ENCODE measurements at regions not wholly inside any gene's neighbourhood (a gene's known extent, or its start where the extent isn't known, plus 50 kb on each side); places are given as distances from the start of the nearest gene placed in this dataset.
A peak's percentile ranks its signal among the peaks of the same experiment; 100 is the strongest.

GRCh38 chr18:32621034-32621433 lies 150.4 kb upstream of the GAREM1 start:
- no peak for DNase-seq

GRCh38 chr18:32618546-32618945 lies 147.9 kb upstream of the GAREM1 start:
- DNase-seq, result no peak

GRCh38 chr18:32613821-32614220 lies 143.1 kb upstream of the GAREM1 start:
- DNase-seq, result no peak

- peak; percentile 53 for DNase-seq
Measured at GRCh38 chr18:32612651-32613050, 142.0 kb upstream of the GAREM1 start.

GRCh38 chr18:32610176-32610575 lies 139.5 kb upstream of the GAREM1 start:
- peak; percentile 49 for DNase-seq

GRCh38 chr18:32607816-32608215 lies 137.1 kb upstream of the GAREM1 start:
- DNase-seq, result no peak

- no peak for DNase-seq
Measured at GRCh38 chr18:32598144-32598543, 127.5 kb upstream of the GAREM1 start.

GRCh38 chr18:32596501-32596900 lies 125.8 kb upstream of the GAREM1 start:
- no peak for DNase-seq

GRCh38 chr18:32595832-32596231 lies 125.2 kb upstream of the GAREM1 start:
- DNase-seq, result no peak

GRCh38 chr18:32588191-32588590 lies 117.5 kb upstream of the GAREM1 start:
- DNase-seq, result no peak

GRCh38 chr18:32583431-32583830 lies 112.7 kb upstream of the GAREM1 start:
- no peak for DNase-seq

GRCh38 chr18:32582455-32582854 lies 111.8 kb upstream of the GAREM1 start:
- no peak for DNase-seq

GRCh38 chr18:32577561-32577960 lies 106.9 kb upstream of the GAREM1 start:
- DNase-seq, result no peak

- DNase-seq, result peak; percentile 44
Measured at GRCh38 chr18:32576296-32576916, 105.7 kb upstream of the GAREM1 start.

GRCh38 chr18:32566960-32567359 lies 96.3 kb upstream of the GAREM1 start:
- no peak for DNase-seq

GRCh38 chr18:32553640-32554365 lies 83.1 kb upstream of the GAREM1 start:
- no peak for DNase-seq

GRCh38 chr18:32553174-32553573 lies 82.5 kb upstream of the GAREM1 start:
- no peak for DNase-seq

GRCh38 chr18:32552421-32553030 lies 81.8 kb upstream of the GAREM1 start:
- no peak for DNase-seq

- DNase-seq, result no peak
Measured at GRCh38 chr18:32550963-32551362, 80.3 kb upstream of the GAREM1 start.

- peak; percentile 48 for DNase-seq
Measured at GRCh38 chr18:32549248-32550110, 78.8 kb upstream of the GAREM1 start.

- no peak for DNase-seq
Measured at GRCh38 chr18:32548688-32549087, 78.0 kb upstream of the GAREM1 start.

- no peak for DNase-seq
Measured at GRCh38 chr18:32545631-32546030, 74.9 kb upstream of the GAREM1 start.

GRCh38 chr18:32544088-32544487 lies 73.4 kb upstream of the GAREM1 start:
- no peak for DNase-seq
